ENCODE measurements at regions not wholly inside any gene's neighbourhood (a gene's known extent, or its start where the extent isn't known, plus 50 kb on each side); places are given as distances from the start of the nearest gene placed in this dataset.

GRCh38 chrY:7806592-7807515 lies 895.3 kb upstream of the AMELY start:
- no peaks in the 10 kb centered on the region for H3K9me3 Mint-ChIP-seq
- Histone ChIP-seq H3K27me3 (ENCODE audit: control insufficient read depth in 2 of 2, insufficient read depth in 2 of 2, low read length in 2 of 2) (no peaks in the 10 kb centered on the region), H3K4me2 (replicated peaks; ENCODE audit: extremely low read depth, low read length, poor library complexity, severe bottlenecking) (no peak overlapping the region), H2AFZ (ENCODE audit: insufficient read depth, low read depth, low read length, poor library complexity, severe bottlenecking) (no peak overlapping the region), H3K9me3 (replicated peaks in 1 of 2; ENCODE audit: control insufficient read depth in 1 of 2, insufficient read depth in 1 of 2, low read length in 2 of 2) (no peaks in the 10 kb centered on the region), H3K79me2 (ENCODE audit: insufficient read depth, low read length) (no peaks in the 10 kb centered on the region), H3K4me1 (ENCODE audit: control insufficient read depth in 1 of 2, insufficient read depth in 2 of 2, low read length in 2 of 2) (peaks cover 0 to 17% of the 10 kb centered on the region in 2 donors), H3K4me3 (replicated peaks in 1 of 3; ENCODE audit: low read depth in 2 of 3, low read length in 3 of 3) (no peak overlapping the region), H3K27ac (ENCODE audit: low read depth in 1 of 2, low read length in 2 of 2) (no peak overlapping the region), H3K36me3 (replicated peaks in 1 of 2; ENCODE audit: control insufficient read depth in 1 of 2, insufficient read depth in 2 of 2, low read length in 2 of 2) (no peaks in the 10 kb centered on the region), H3K9ac (ENCODE audit: insufficient read depth, low read length, poor library complexity, severe bottlenecking) (no peak overlapping the region), H4K20me1 (ENCODE audit: insufficient read depth, low read length) (no peaks in the 10 kb centered on the region)
- H3K4me3 Mint-ChIP-seq, result no peak overlapping the region
- H3K27me3 Mint-ChIP-seq (ENCODE audit: low read depth in 3 of 3), result no peaks in the 10 kb centered on the region
- whole genome bisulfite sequencing (ENCODE audit: insufficient coverage), result no CpG with 5 or more reads among the region's 3 CpGs
- peaks cover 20% of the 10 kb centered on the region for H3K4me1 Mint-ChIP-seq
- no peak overlapping the region for H3K27ac Mint-ChIP-seq
- peak in 2 of 3 donors; percentile 3 to 38 for DNase-seq
- intact Hi-C loops (cut with micrococcal nuclease), result no loop called here
- no peak for TF ChIP-seq CTCF (IDR thresholded peaks at IDR 0.05)
- no peaks in the 10 kb centered on the region for H3K36me3 Mint-ChIP-seq

- H3K27ac Mint-ChIP-seq, result no peak overlapping the region
- no peak overlapping the region for H3K4me3 Mint-ChIP-seq
- Histone ChIP-seq H3K79me2 (ENCODE audit: insufficient read depth, low read length) (no peaks in the 10 kb centered on the region), H3K36me3 (replicated peaks in 1 of 2; ENCODE audit: control insufficient read depth in 1 of 2, insufficient read depth in 2 of 2, low read length in 2 of 2) (no peaks in the 10 kb centered on the region), H3K9me3 (replicated peaks in 1 of 2; ENCODE audit: control insufficient read depth in 1 of 2, insufficient read depth in 1 of 2, low read length in 2 of 2) (no peaks in the 10 kb centered on the region), H3K4me1 (ENCODE audit: control insufficient read depth in 1 of 2, insufficient read depth in 2 of 2, low read length in 2 of 2) (peaks cover 0 to 13% of the 10 kb centered on the region in 2 donors), H3K9ac (ENCODE audit: insufficient read depth, low read length, poor library complexity, severe bottlenecking) (no peak overlapping the region), H4K20me1 (ENCODE audit: insufficient read depth, low read length) (no peaks in the 10 kb centered on the region), H2AFZ (ENCODE audit: insufficient read depth, low read depth, low read length, poor library complexity, severe bottlenecking) (no peak overlapping the region), H3K4me2 (replicated peaks; ENCODE audit: extremely low read depth, low read length, poor library complexity, severe bottlenecking) (no peak overlapping the region), H3K4me3 (replicated peaks in 1 of 3; ENCODE audit: low read depth in 2 of 3, low read length in 3 of 3) (no peak overlapping the region), H3K27me3 (ENCODE audit: control insufficient read depth in 2 of 2, insufficient read depth in 2 of 2, low read length in 2 of 2) (no peaks in the 10 kb centered on the region), H3K27ac (ENCODE audit: low read depth in 1 of 2, low read length in 2 of 2) (no peak overlapping the region)
- intact Hi-C loops (cut with micrococcal nuclease), result no loop called here
- no peak for DNase-seq
- no peak for TF ChIP-seq CTCF (IDR thresholded peaks at IDR 0.05)
- H3K27me3 Mint-ChIP-seq (ENCODE audit: low read depth in 3 of 3), result no peaks in the 10 kb centered on the region
- H3K36me3 Mint-ChIP-seq, result no peaks in the 10 kb centered on the region
- H3K4me1 Mint-ChIP-seq, result peaks cover 18% of the 10 kb centered on the region
- no CpG with 5 or more reads among the region's 1 CpG for WGBS (ENCODE audit: insufficient coverage)
- peaks cover 0 to 2% (median 0%) of the 10 kb centered on the region in 7 donors for H3K9me3 Mint-ChIP-seq
Measured at GRCh38 chrY:7805624-7806023, 894.1 kb upstream of the AMELY start.

Measured in CD14-positive monocyte (primary cell).